GM19035 (cell line): ENCODE measurements at regions not wholly inside any gene's neighbourhood (a gene's known extent, or its start where the extent isn't known, plus 50 kb on each side); places are given as distances from the start of the nearest gene placed in this dataset.

ENCODE experiments used
- ATAC-seq: cut with Tn5 transposase; IDR thresholded peaks from one replicate; pipeline ENCODE4 v1.9.1; 2021; ENCODE audit not compliant: unreplicated experiment

DNA sequence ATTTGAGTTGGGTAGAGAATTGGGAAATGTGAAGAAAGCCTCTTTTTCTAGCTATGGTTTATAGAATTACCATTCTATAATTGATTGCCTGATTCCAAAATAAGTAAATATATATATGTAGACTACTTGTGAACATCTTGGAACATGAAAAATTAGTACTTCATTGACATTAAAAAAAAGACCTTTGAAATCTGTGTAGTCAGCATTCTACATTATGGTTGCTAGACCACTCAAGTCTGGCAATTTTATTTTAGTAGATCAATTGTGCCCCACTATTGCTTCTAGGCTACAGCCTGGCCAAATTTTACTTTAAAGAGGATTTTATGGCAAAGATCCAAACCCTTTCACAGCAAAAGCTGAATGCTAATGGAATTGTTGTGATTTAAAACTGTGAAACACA, 279.8 kb downstream of the IKZF2 start:
- no peak for ATAC-seq

DNA sequence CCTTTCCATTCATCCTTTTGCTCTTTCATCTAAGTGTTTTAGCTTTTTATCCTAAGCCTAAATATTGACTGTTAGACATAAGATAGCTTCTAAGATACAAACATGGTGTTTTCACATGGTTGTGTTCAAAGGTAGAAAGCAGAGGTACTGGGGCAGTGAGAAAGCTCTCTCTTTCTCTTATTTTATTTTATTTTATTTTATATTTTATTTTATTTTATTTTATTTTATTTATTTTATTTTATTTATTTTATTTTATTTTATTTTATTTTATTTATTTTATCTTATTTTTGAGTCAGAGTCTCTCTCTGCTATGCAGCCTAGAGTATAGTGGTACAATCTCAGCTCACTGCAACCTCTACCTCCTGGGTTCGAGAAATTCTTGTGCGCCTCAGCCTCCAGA, 287.2 kb downstream of the IKZF2 start:
- ATAC-seq = no peak

GRCh38 chr2:212863185-212863588, 288.2 kb downstream of the IKZF2 start:
- no peak for ATAC-seq

GRCh38 chr2:212858496-212858895, 292.9 kb downstream of the IKZF2 start:
- no peak for ATAC-seq

GRCh38 chr2:212854771-212855170, 296.6 kb downstream of the IKZF2 start:
- no peak for ATAC-seq

DNA sequence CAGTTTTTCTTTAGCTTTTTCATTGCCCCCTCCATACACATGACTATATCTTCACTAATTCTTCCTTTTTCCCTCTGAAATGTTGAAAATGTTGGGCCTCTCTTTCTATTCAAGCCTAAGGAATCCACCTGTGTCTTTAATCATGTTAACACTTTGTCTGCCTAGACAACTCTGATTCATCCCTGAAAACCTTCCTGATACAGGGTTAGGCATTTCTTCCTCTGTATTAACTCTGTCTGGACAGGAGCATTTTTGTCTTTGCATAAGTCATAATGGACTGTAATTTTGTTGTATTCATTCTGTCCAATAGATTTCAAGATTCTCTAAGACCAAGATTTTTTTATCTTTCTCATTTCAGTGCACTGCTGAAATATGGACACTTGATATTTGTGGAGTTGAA, 297.3 kb downstream of the IKZF2 start:
- ATAC-seq = no peak

GRCh38 chr2:212845941-212846340, 305.5 kb downstream of the IKZF2 start:
- ATAC-seq = no peak

- no peak for ATAC-seq
These were observed 305.0 kb upstream of the ERBB4 start for GRCh38 chr2:212843409-212844199.

- no peak for ATAC-seq
These were observed 304.1 kb upstream of the ERBB4 start for GRCh38 chr2:212842544-212843185.

- no peak for ATAC-seq
These were observed 302.9 kb upstream of the ERBB4 start for GRCh38 chr2:212841460-212841859.

- ATAC-seq = no peak
These were observed 293.9 kb upstream of the ERBB4 start for GRCh38 chr2:212832211-212833195.

GRCh38 chr2:212831671-212832199, 293.1 kb upstream of the ERBB4 start:
- ATAC-seq = no peak

- ATAC-seq = no peak
These were observed 277.7 kb upstream of the ERBB4 start for GRCh38 chr2:212816267-212816666.

DNA sequence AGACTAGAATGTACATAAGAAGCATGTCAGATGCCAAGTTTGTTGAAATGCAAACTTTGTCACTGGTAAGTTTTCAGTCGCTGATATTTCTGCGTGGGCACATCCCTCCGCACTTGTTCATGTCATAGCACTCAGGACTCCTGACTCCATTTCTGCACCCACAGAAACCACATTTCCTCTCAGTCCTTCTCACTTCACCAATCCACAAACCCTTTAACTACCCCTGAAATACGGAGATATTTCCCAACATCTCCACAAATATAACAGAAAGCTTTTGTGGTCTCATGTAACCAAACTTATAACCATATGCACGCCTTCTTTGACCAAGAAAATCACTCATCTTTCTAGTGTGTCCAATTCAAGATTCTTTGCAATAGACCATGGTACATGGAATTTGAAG, 276.9 kb upstream of the ERBB4 start:
- ATAC-seq = no peak

GRCh38 chr2:212814941-212815340, 276.3 kb upstream of the ERBB4 start:
- ATAC-seq = no peak

GRCh38 chr2:212811921-212812320, 273.3 kb upstream of the ERBB4 start:
- no peak for ATAC-seq

DNA sequence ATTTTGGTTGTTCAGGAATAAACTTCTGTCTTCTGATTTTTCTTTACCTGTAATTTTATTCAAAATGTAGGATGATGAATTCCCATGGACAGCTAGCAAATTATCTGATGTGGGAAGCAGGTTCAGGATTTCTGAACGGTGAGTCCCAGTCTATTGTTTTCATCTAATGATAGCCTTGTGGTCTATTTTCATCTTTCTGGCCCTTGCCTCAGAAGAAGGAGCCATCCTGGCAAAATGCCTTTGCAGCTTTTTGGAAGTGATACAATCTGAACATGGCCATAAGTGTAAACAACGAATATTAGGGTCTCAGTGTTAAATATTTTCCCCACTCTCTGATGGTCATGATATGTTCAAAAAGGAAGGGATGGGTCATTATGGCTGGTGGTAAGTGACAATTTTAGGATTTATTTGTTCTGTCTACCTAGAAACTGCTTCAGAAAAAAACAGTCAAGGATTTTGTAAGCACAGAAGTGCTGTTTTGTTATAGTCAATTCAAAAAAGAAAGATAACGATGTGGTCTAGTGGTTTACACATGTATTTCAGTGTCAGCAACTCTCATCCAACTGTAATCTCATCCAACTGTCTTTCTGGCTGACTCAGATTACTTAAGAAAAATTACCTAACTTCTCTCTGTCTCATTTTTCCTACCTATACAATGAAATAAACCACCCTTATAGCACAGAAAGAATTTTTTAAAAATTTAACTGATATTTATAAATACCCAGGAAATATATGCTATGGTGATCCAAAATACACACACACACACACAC, 272.6 kb upstream of the ERBB4 start:
- ATAC-seq = no peak

DNA sequence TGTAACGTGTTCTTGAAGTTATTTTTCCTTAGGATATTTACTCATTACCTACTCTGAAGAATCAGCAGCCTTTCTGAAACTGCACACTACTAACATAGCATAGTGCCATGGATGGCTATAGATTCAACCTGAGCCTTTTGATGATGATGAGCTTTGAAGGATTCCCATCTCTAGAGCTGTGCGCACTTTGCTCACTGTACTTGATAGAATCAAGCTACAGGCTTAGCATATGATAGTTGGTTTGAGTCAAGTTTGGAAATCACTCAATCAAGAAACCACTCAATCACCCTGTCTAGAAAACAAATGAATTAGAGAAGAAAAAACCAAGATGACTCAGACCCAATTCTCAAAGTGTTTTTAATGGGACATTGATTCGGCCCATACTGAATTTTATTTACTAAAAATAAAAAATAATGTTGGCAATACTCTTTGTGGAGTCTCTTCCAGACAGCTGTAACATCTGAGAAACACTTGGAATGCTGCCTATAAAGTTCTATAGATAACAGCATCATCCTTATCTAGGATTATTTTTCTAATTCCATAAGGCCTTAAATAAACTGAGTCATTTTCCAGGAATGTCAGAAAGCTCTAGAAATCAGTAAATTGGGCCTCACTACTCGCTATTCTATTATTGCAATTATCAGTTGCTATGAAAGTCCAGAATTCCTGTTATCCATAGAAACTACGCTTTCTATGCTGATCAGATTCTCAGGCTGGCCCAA, 259.0 kb upstream of the ERBB4 start:
- ATAC-seq = no peak

- no peak for ATAC-seq
These were observed 255.9 kb upstream of the ERBB4 start for GRCh38 chr2:212794471-212794870.

DNA sequence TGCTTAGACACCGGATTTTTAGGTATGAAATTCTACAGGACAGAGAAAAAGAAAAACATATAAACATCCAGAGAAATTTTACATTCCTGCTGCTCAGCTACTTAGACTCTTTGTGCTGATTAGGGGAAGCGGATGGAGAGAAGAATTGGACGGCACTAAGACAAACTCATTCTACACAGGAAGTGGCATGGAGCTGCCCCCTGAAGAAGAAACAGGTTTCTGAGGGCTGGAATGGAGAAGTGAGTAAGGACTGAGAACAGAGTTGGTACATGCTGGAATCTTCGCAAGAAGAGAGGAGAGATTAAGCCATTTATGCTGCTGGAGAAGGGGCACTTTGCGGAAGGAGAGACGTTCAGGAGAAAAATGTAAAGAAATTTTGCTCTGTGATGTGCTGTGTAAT, 253.0 kb upstream of the ERBB4 start:
- ATAC-seq = no peak
